Hepatocyte (in vitro differentiated cells): ENCODE measurements at regions not wholly inside any gene's neighbourhood (a gene's known extent, or its start where the extent isn't known, plus 50 kb on each side); places are given as distances from the start of the nearest gene placed in this dataset.
A peak's percentile ranks its signal among the peaks of the same experiment; 100 is the strongest.

ENCODE experiments used
- DNase-seq: peaks from one replicate; pipeline ENCODE4 v3.0.0-alpha.2; 2016; ENCODE audit warnings: low spot score
- H2AFZ ChIP-seq: fragments of 200-600 bp; sonication (generic); 2 replicates; pipeline ENCODE4 v1.6.0; 2016; ENCODE audit warnings: antibody characterized with exemption, mild to moderate bottlenecking
- H3K27ac ChIP-seq: fragments of 200-600 bp; sonication (generic); 2 replicates; pipeline ENCODE4 v1.5.1; 2016; ENCODE audit warnings: mild to moderate bottlenecking
- H3K27me3 ChIP-seq: fragments of 200-600 bp; sonication (generic); 2 replicates; pipeline ENCODE4 v1.6.1; 2016
- H3K36me3 ChIP-seq: fragments of 200-600 bp; sonication (generic); replicated peaks from 2 replicates; pipeline ENCODE4 v1.5.1; 2016; ENCODE audit warnings: low read depth; ENCODE audit not compliant: insufficient read depth
- H3K4me1 ChIP-seq: fragments of 200-600 bp; sonication (generic); 2 replicates; pipeline ENCODE4 v1.5.1; 2016; ENCODE audit warnings: mild to moderate bottlenecking, moderate library complexity; ENCODE audit not compliant: insufficient read depth
- H3K4me2 ChIP-seq: fragments of 200-600 bp; sonication (generic); 2 replicates; pipeline ENCODE4 v1.6.0; 2016
- H3K4me3 ChIP-seq: fragments of 200-600 bp; sonication (generic); 2 replicates; pipeline ENCODE4 v1.5.1; 2016; ENCODE audit warnings: mild to moderate bottlenecking
- H3K79me2 ChIP-seq: fragments of 200-600 bp; sonication (generic); 2 replicates; pipeline ENCODE4 v1.6.0; 2017; ENCODE audit warnings: mild to moderate bottlenecking
- H3K9me2 ChIP-seq: fragments of 200-600 bp; sonication (generic); replicated peaks from 2 replicates; pipeline ENCODE4 v1.6.0; 2017; ENCODE audit warnings: mild to moderate bottlenecking; ENCODE audit not compliant: insufficient read depth
- H3K9me3 ChIP-seq: fragments of 200-600 bp; sonication (generic); 2 replicates; pipeline ENCODE4 v1.5.1; 2016; ENCODE audit warnings: low read depth, mild to moderate bottlenecking
- H4K20me1 ChIP-seq: fragments of 200-600 bp; sonication (generic); 2 replicates; pipeline ENCODE4 v1.6.0; 2016; ENCODE audit warnings: mild to moderate bottlenecking; ENCODE audit not compliant: insufficient read depth, poor library complexity, severe bottlenecking
- CTCF ChIP-seq: fragments of 200-600 bp; sonication (generic); IDR thresholded peaks from 2 replicates; pipeline ENCODE4 v1.5.1; 2016; ENCODE audit warnings: antibody characterized with exemption, mild to moderate bottlenecking; ENCODE audit not compliant: poor library complexity
- EZH2 ChIP-seq: fragments of 200-600 bp; sonication (generic); IDR thresholded peaks from 2 replicates; pipeline ENCODE4 v1.6.1; 2016; ENCODE audit warnings: antibody characterized with exemption, mild to moderate bottlenecking, borderline replicate concordance
- EZH2phosphoT487 ChIP-seq: fragments of 200-600 bp; sonication (generic); IDR thresholded peaks from one replicate; pipeline ENCODE4 v1.6.1; 2018; ENCODE audit warnings: antibody characterized with exemption, mild to moderate bottlenecking, low read depth, moderate library complexity; ENCODE audit not compliant: unreplicated experiment, severe bottlenecking
- WGBS: methylation state at CpG from one replicate; pipeline ENCODE4 v1.1.6; 2016; ENCODE audit warnings: low lambda C conversion rate; ENCODE audit errors: missing lambda C conversion rate; 5-methylcytosine and 5-hydroxymethylcytosine counted together

- Histone ChIP-seq H3K27me3 (no peaks in the 10 kb centered on the region), H3K4me1 (peaks cover 26% of the 10 kb centered on the region), H4K20me1 (no peaks in the 10 kb centered on the region), H2AFZ (no peak overlapping the region), H3K4me3 (no peak overlapping the region), H3K36me3 (no peaks in the 10 kb centered on the region), H3K4me2 (peak overlapping the region; percentile 60), H3K79me2 (no peaks in the 10 kb centered on the region), H3K9me2 (no peaks in the 10 kb centered on the region), H3K27ac (peak overlapping the region; percentile 70), H3K9me3 (no peaks in the 10 kb centered on the region)
- DNase-seq: no peak
- TF ChIP-seq EZH2phosphoT487 (no peak), EZH2 (no peak), CTCF (no peak)
- WGBS: 43% methylated on average over 1 of the region's 1 CpG
Measured at GRCh38 chr20:10922506-10922905, 248.7 kb upstream of the JAG1 start.

- Histone ChIP-seq H3K36me3 (no peaks in the 10 kb centered on the region), H3K4me3 (no peak overlapping the region), H2AFZ (no peak overlapping the region), H3K27me3 (no peaks in the 10 kb centered on the region), H4K20me1 (no peaks in the 10 kb centered on the region), H3K27ac (peak overlapping the region; percentile 70), H3K4me1 (peaks cover 26% of the 10 kb centered on the region), H3K4me2 (peak overlapping the region; percentile 60), H3K9me3 (no peaks in the 10 kb centered on the region), H3K9me2 (no peaks in the 10 kb centered on the region), H3K79me2 (no peaks in the 10 kb centered on the region)
- TF ChIP-seq EZH2 (no peak), CTCF (no peak), EZH2phosphoT487 (peak; percentile 32)
- peak; percentile 71 for DNase-seq
- 34% methylated on average over 6 of the region's 6 CpGs for WGBS
Measured at GRCh38 chr20:10922941-10923340, 249.1 kb upstream of the JAG1 start.

GRCh38 chr20:10924644-10925201 lies 250.9 kb upstream of the JAG1 start:
- Histone ChIP-seq H2AFZ (no peak overlapping the region), H3K27me3 (no peaks in the 10 kb centered on the region), H3K4me1 (peaks cover 30% of the 10 kb centered on the region), H3K9me2 (no peaks in the 10 kb centered on the region), H3K27ac (peak overlapping the region; percentile 56), H3K4me2 (no peak overlapping the region), H3K36me3 (no peaks in the 10 kb centered on the region), H3K79me2 (no peaks in the 10 kb centered on the region), H3K9me3 (no peaks in the 10 kb centered on the region), H3K4me3 (no peak overlapping the region), H4K20me1 (no peaks in the 10 kb centered on the region)
- no peak for TF ChIP-seq CTCF
- no peak for TF ChIP-seq EZH2
- TF ChIP-seq EZH2phosphoT487: no peak
- DNase-seq: peak; percentile 32
- WGBS: 68% methylated on average over 1 of the region's 1 CpG
